ENCODE measurements at regions not wholly inside any gene's neighbourhood (a gene's known extent, or its start where the extent isn't known, plus 50 kb on each side); places are given as distances from the start of the nearest gene placed in this dataset.
A peak's percentile ranks its signal among the peaks of the same experiment; 100 is the strongest.

DNA sequence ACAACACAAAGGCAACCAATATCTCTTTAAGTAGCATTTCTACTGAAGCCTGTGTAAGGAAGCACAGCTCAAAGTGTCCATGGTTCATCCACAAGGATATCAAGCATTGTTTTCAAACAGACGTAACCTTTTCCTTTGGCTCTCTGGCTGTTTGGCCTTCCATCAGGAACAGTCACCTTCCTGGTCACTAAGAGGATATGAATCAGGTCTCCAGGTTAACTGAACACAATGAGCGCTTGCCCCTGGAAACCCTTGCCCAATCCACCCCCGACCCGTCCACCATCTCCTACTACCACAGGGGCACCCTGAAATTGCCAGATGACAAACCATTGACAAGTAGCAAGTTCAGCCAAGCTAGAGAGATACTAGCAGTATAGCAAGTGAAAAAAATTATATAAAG lies 114.4 kb upstream of the COL21A1 start:
- no peak for DNase-seq
- Histone ChIP-seq H3K9me3 (no peaks in the 10 kb centered on the region), H3K36me3 (ENCODE audit: low read depth, missing control alignments) (no peaks in the 10 kb centered on the region), H3K27ac (no peak overlapping the region), H3K4me3 (no peak overlapping the region), H3K4me1 (no peaks in the 10 kb centered on the region), H3K27me3 (no peaks in the 10 kb centered on the region)
- no peak for TF ChIP-seq POLR2A (IDR thresholded peaks at IDR 0.05)
- TF ChIP-seq, protein P1, sequence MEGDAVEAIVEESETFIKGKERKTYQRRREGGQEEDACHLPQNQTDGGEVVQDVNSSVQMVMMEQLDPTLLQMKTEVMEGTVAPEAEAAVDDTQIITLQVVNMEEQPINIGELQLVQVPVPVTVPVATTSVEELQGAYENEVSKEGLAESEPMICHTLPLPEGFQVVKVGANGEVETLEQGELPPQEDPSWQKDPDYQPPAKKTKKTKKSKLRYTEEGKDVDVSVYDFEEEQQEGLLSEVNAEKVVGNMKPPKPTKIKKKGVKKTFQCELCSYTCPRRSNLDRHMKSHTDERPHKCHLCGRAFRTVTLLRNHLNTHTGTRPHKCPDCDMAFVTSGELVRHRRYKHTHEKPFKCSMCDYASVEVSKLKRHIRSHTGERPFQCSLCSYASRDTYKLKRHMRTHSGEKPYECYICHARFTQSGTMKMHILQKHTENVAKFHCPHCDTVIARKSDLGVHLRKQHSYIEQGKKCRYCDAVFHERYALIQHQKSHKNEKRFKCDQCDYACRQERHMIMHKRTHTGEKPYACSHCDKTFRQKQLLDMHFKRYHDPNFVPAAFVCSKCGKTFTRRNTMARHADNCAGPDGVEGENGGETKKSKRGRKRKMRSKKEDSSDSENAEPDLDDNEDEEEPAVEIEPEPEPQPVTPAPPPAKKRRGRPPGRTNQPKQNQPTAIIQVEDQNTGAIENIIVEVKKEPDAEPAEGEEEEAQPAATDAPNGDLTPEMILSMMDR (IDR thresholded peaks at IDR 0.05), result no peak
- intact Hi-C loops (cut with DNase I; ENCODE audit: low total_unique reads), result loop anchor here (10.0 kb wide), 1 partner anchor 183 kb away; no protein-coding TSS in a partner anchor
- whole genome bisulfite sequencing, 2 donors, result 81 to 90% methylated on average over 4 of the region's 4 CpGs

DNA sequence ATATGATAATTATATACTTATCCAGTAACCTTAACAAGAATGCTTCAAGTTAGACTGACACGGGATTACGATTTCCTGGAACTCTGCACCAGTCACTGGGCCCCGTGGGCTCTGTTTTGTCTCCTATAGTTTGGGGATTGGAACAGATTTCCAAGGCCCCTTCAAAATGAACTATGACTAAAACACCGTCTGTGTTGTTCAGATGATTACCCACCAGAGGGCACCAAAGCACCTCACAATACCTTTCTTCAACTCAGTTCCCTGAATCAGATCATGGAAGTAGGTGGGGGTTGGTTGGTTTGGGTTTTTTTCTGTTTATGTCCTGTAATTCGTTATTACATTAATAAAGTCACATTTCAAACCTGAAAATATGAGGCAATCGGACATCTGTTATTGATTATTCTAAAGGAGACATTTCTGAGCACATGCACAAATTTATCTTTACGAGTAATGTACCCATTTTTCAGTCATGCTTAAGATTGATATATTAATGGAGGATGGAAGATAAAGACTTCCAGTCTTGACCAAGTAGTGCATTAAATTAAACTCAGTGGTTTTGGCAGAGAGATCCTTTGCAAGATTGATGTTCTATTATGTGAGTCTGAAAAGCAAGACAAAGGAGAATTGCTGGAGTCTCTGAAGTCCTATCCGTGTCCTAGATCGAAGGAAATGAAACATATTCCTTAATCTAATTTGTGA lies 112.0 kb upstream of the COL21A1 start:
- no peaks in the 10 kb centered on the region for H3K27me3 ChIP-seq
- intact Hi-C loops (cut with DNase I; ENCODE audit: low total_unique reads), result no loop called here
- no peaks in the 10 kb centered on the region for H3K9me3 ChIP-seq
- no peaks in the 10 kb centered on the region for H3K4me1 ChIP-seq
- no peaks in the 10 kb centered on the region for H3K36me3 ChIP-seq (ENCODE audit: low read depth, missing control alignments)
- WGBS, 2 donors, result 38% methylated on average over 9 of the region's 9 CpGs
- no peak overlapping the region for H3K4me3 ChIP-seq
- H3K27ac ChIP-seq, result no peak overlapping the region
- TF ChIP-seq, protein P1 (IDR thresholded peaks at IDR 0.05), result peak; percentile 78 to 93 (median 91)
- no peak for TF ChIP-seq POLR2A (IDR thresholded peaks at IDR 0.05)
- DNase-seq, result peak; percentile 86

- H3K27me3 ChIP-seq, result no peaks in the 10 kb centered on the region
- no peak for TF ChIP-seq POLR2A (IDR thresholded peaks at IDR 0.05)
- TF ChIP-seq, protein P1 (IDR thresholded peaks at IDR 0.05), result no peak
- DNase-seq, result no peak
- no peak overlapping the region for H3K4me3 ChIP-seq
- intact Hi-C loops (cut with DNase I; ENCODE audit: low total_unique reads), result no loop called here
- no peaks in the 10 kb centered on the region for H3K9me3 ChIP-seq
- H3K27ac ChIP-seq, result no peak overlapping the region
- 68 to 79% methylated on average over 6 of the region's 6 CpGs for WGBS, 2 donors
- H3K36me3 ChIP-seq (ENCODE audit: low read depth, missing control alignments), result no peaks in the 10 kb centered on the region
- H3K4me1 ChIP-seq, result no peaks in the 10 kb centered on the region
Measured at GRCh38 chr6:56357616-56358373, 110.4 kb upstream of the COL21A1 start.

- H3K27me3 ChIP-seq, result no peaks in the 10 kb centered on the region
- WGBS, 2 donors, result 62 to 80% methylated on average over 2 of the region's 2 CpGs
- DNase-seq, result no peak
- no peak for TF ChIP-seq POLR2A (IDR thresholded peaks at IDR 0.05)
- TF ChIP-seq, protein P1 (IDR thresholded peaks at IDR 0.05), result no peak
- H3K4me1 ChIP-seq, result no peaks in the 10 kb centered on the region
- intact Hi-C loops (cut with DNase I; ENCODE audit: low total_unique reads), result no loop called here
- no peak overlapping the region for H3K4me3 ChIP-seq
- H3K27ac ChIP-seq, result no peak overlapping the region
- H3K9me3 ChIP-seq, result no peaks in the 10 kb centered on the region
- no peaks in the 10 kb centered on the region for H3K36me3 ChIP-seq (ENCODE audit: low read depth, missing control alignments)
Measured at GRCh38 chr6:56356426-56356825, 109.0 kb upstream of the COL21A1 start.
